ENCODE measurements at regions not wholly inside any gene's neighbourhood (a gene's known extent, or its start where the extent isn't known, plus 50 kb on each side); places are given as distances from the start of the nearest gene placed in this dataset.

DNA sequence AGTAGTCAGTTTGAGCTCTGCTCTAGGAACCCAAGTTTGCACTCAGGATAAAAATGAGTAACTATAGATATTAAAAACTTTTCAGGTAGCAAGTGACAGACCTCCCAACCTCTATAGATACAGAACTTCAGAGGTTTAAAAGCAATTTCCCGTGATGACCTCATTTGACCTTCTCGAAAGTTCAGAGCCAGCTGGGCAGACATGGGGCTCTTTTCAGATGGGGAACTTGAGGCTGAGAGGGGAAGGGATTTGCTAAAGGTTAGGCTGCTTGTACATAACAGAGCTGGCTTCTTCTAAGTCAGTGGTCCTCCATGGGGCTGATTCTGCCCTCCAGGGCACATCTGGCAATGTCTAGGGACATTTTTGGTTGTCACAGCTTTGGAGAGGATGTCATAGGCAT is 58.8 kb upstream of the ZNF831 start:
- Histone ChIP-seq H4K20me1 (replicated peaks; ENCODE audit: control insufficient read depth, insufficient read depth, low read length) (no peaks in the 10 kb centered on the region), H3K9ac (ENCODE audit: insufficient read depth in 1 of 2, low read depth in 2 of 2, low read length in 2 of 2) (no peak overlapping the region), H3K4me3 (no peak overlapping the region), H3K4me2 (ENCODE audit: insufficient read depth, low read length) (no peak overlapping the region), H3K36me3 (ENCODE audit: control insufficient read depth, insufficient read depth, low read length) (no peaks in the 10 kb centered on the region), H3K9me1 (ENCODE audit: control insufficient read depth, insufficient read depth, low read length) (no peaks in the 10 kb centered on the region), H3K9me3 (replicated peaks; ENCODE audit: control insufficient read depth, insufficient read depth, low read depth, low read length) (no peaks in the 10 kb centered on the region), H2AFZ (ENCODE audit: low read depth, low read length) (no peak overlapping the region), H3K27ac (ENCODE audit: extremely low read depth, low read depth, low read length) (no peak overlapping the region), H3K4me1 (replicated peaks in 1 of 2; ENCODE audit: control insufficient read depth in 2 of 2, insufficient read depth in 2 of 2, low read length in 2 of 2) (no peaks in the 10 kb centered on the region), H3K27me3 (ENCODE audit: control insufficient read depth in 2 of 2, insufficient read depth in 2 of 2, low read length in 2 of 2) (peaks cover 2 to 9% of the 10 kb centered on the region in 2 experiments; a peak in 3 of 5 replicates), H3K79me2 (ENCODE audit: control insufficient read depth, insufficient read depth, low read length) (no peaks in the 10 kb centered on the region)
- no peak for FAIRE-seq
- in situ Hi-C loops (cut with MboI) (no loop called here), intact Hi-C loops (cut with micrococcal nuclease) (no loop called here)
- ChIA-PET CTCF (ENCODE audit: low intra/inter-chr PET ratio) (no interaction called here), POLR2A (no interaction called here)
- TF ChIP-seq ZSCAN29 (IDR thresholded peaks at IDR 0.05) (no peak), ZNF766 (CRISPR knock-in tag; conservative IDR thresholded peaks at IDR 0.05) (no peak), SMARCC2 (IDR thresholded peaks at IDR 0.05; ENCODE audit: low read depth) (no peak)
- TF ChIP-seq, protein P1, sequence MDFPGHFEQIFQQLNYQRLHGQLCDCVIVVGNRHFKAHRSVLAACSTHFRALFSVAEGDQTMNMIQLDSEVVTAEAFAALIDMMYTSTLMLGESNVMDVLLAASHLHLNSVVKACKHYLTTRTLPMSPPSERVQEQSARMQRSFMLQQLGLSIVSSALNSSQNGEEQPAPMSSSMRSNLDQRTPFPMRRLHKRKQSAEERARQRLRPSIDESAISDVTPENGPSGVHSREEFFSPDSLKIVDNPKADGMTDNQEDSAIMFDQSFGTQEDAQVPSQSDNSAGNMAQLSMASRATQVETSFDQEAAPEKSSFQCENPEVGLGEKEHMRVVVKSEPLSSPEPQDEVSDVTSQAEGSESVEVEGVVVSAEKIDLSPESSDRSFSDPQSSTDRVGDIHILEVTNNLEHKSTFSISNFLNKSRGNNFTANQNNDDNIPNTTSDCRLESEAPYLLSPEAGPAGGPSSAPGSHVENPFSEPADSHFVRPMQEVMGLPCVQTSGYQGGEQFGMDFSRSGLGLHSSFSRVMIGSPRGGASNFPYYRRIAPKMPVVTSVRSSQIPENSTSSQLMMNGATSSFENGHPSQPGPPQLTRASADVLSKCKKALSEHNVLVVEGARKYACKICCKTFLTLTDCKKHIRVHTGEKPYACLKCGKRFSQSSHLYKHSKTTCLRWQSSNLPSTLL (IDR thresholded peaks at IDR 0.05), result no peak
- TF ChIP-seq, protein P2, sequence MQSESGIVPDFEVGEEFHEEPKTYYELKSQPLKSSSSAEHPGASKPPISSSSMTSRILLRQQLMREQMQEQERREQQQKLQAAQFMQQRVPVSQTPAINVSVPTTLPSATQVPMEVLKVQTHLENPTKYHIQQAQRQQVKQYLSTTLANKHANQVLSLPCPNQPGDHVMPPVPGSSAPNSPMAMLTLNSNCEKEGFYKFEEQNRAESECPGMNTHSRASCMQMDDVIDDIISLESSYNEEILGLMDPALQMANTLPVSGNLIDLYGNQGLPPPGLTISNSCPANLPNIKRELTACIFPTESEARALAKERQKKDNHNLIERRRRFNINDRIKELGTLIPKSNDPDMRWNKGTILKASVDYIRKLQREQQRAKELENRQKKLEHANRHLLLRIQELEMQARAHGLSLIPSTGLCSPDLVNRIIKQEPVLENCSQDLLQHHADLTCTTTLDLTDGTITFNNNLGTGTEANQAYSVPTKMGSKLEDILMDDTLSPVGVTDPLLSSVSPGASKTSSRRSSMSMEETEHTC (IDR thresholded peaks at IDR 0.05), result no peak
- TF ChIP-seq, protein P3, sequence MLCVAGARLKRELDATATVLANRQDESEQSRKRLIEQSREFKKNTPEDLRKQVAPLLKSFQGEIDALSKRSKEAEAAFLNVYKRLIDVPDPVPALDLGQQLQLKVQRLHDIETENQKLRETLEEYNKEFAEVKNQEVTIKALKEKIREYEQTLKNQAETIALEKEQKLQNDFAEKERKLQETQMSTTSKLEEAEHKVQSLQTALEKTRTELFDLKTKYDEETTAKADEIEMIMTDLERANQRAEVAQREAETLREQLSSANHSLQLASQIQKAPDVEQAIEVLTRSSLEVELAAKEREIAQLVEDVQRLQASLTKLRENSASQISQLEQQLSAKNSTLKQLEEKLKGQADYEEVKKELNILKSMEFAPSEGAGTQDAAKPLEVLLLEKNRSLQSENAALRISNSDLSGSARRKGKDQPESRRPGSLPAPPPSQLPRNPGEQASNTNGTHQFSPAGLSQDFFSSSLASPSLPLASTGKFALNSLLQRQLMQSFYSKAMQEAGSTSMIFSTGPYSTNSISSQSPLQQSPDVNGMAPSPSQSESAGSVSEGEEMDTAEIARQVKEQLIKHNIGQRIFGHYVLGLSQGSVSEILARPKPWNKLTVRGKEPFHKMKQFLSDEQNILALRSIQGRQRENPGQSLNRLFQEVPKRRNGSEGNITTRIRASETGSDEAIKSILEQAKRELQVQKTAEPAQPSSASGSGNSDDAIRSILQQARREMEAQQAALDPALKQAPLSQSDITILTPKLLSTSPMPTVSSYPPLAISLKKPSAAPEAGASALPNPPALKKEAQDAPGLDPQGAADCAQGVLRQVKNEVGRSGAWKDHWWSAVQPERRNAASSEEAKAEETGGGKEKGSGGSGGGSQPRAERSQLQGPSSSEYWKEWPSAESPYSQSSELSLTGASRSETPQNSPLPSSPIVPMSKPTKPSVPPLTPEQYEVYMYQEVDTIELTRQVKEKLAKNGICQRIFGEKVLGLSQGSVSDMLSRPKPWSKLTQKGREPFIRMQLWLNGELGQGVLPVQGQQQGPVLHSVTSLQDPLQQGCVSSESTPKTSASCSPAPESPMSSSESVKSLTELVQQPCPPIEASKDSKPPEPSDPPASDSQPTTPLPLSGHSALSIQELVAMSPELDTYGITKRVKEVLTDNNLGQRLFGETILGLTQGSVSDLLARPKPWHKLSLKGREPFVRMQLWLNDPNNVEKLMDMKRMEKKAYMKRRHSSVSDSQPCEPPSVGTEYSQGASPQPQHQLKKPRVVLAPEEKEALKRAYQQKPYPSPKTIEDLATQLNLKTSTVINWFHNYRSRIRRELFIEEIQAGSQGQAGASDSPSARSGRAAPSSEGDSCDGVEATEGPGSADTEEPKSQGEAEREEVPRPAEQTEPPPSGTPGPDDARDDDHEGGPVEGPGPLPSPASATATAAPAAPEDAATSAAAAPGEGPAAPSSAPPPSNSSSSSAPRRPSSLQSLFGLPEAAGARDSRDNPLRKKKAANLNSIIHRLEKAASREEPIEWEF (CRISPR knock-in tag; IDR thresholded peaks at IDR 0.05), result no peak
- TF ChIP-seq, protein P4, sequence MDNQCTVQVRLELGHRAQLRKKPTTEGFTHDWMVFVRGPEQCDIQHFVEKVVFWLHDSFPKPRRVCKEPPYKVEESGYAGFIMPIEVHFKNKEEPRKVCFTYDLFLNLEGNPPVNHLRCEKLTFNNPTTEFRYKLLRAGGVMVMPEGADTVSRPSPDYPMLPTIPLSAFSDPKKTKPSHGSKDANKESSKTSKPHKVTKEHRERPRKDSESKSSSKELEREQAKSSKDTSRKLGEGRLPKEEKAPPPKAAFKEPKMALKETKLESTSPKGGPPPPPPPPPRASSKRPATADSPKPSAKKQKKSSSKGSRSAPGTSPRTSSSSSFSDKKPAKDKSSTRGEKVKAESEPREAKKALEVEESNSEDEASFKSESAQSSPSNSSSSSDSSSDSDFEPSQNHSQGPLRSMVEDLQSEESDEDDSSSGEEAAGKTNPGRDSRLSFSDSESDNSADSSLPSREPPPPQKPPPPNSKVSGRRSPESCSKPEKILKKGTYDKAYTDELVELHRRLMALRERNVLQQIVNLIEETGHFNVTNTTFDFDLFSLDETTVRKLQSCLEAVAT (IDR thresholded peaks at IDR 0.05), result no peak
- no TSS peak for BruUV-seq (replicated peaks)
- WGBS (ENCODE audit: insufficient coverage, low coverage, missing lambda C conversion rate), result 0% methylated on average over 2 of the region's 2 CpGs
- no peak for ATAC-seq
- no peak for DNase-seq (ENCODE audit: extremely low read depth in 1 of 4, low spot score in 3 of 4)
